ENCODE measurements at regions not wholly inside any gene's neighbourhood (a gene's known extent, or its start where the extent isn't known, plus 50 kb on each side); places are given as distances from the start of the nearest gene placed in this dataset.

- DNase-seq (ENCODE audit: low read depth), result no peak
- no peak overlapping the region for H3K4me3 ChIP-seq (ENCODE audit: low read depth, low read length)
- TF ChIP-seq CTCF (IDR thresholded peaks at IDR 0.05; ENCODE audit: insufficient read depth, low read depth, low read length, missing control alignments), result no peak
Observed at GRCh38 chr7:20554072-20554471, 61.4 kb upstream of the ABCB5 start.

- DNase-seq (ENCODE audit: low read depth), result no peak
- TF ChIP-seq CTCF (IDR thresholded peaks at IDR 0.05; ENCODE audit: insufficient read depth, low read depth, low read length, missing control alignments), result no peak
Observed at GRCh38 chr7:20556091-20556490, 59.4 kb upstream of the ABCB5 start.

GRCh38 chr7:20557116-20557515 is 58.4 kb upstream of the ABCB5 start:
- no peak for TF ChIP-seq CTCF (IDR thresholded peaks at IDR 0.05; ENCODE audit: insufficient read depth, low read depth, low read length, missing control alignments)
- DNase-seq (ENCODE audit: low read depth), result no peak
- no peak overlapping the region for H3K4me3 ChIP-seq (ENCODE audit: low read depth, low read length)

More at GRCh38 chr7:20556091-20556490, 59.4 kb upstream of the ABCB5 start:
- no peak overlapping the region for H3K4me3 ChIP-seq (ENCODE audit: low read depth, low read length)

- no peak overlapping the region for H3K4me3 ChIP-seq (ENCODE audit: low read depth, low read length)
- no peak for DNase-seq (ENCODE audit: low read depth)
- TF ChIP-seq CTCF (IDR thresholded peaks at IDR 0.05; ENCODE audit: insufficient read depth, low read depth, low read length, missing control alignments), result no peak
Observed at GRCh38 chr7:20558963-20559716, 56.3 kb upstream of the ABCB5 start.

- H3K4me3 ChIP-seq (ENCODE audit: low read depth, low read length), result no peak overlapping the region
- DNase-seq (ENCODE audit: low read depth), result no peak
- no peak for TF ChIP-seq CTCF (IDR thresholded peaks at IDR 0.05; ENCODE audit: insufficient read depth, low read depth, low read length, missing control alignments)
Observed at GRCh38 chr7:20559883-20560282, 55.6 kb upstream of the ABCB5 start.

- no peak overlapping the region for H3K4me3 ChIP-seq (ENCODE audit: low read depth, low read length)
- no peak for DNase-seq (ENCODE audit: low read depth)
- no peak for TF ChIP-seq CTCF (IDR thresholded peaks at IDR 0.05; ENCODE audit: insufficient read depth, low read depth, low read length, missing control alignments)
Observed at GRCh38 chr7:20560325-20561180, 54.9 kb upstream of the ABCB5 start.
